A549 (cell line): ENCODE measurements at regions not wholly inside any gene's neighbourhood (a gene's known extent, or its start where the extent isn't known, plus 50 kb on each side); places are given as distances from the start of the nearest gene placed in this dataset.

ENCODE experiments used
- CEBPB ChIP-seq, 2 experiments: fragments of >200 bp in 1 of 2; sonication (Bioruptor Twin) in 1 of 2; formaldehyde crosslinking in 1 of 2; IDR thresholded peaks; 2 replicates each; pipeline ENCODE4 v1.6.1; 2012 to 2016
- EP300 ChIP-seq, 2 experiments: fragments of >200 bp; sonication (Bioruptor Twin); formaldehyde crosslinking; IDR thresholded peaks; 2 replicates in 1 of 2; 3 replicates in 1 of 2; pipeline ENCODE4 v1.6.1; 2016 to 2017
- GATA3 ChIP-seq: IDR thresholded peaks from 2 replicates; pipeline ENCODE4 v1.6.1; 2012; ENCODE audit warnings: borderline replicate concordance
- MYC ChIP-seq: IDR thresholded peaks from 2 replicates; pipeline ENCODE4 v1.6.1; 2012; ENCODE audit warnings: mild to moderate bottlenecking, inconsistent platforms, low read length, improper control_type of control experiment, borderline replicate concordance
- POLR2A ChIP-seq: IDR thresholded peaks from 2 replicates; pipeline ENCODE4 v1.6.1; 2012; ENCODE audit warnings: mild to moderate bottlenecking, low read length
- RAD21 ChIP-seq, 2 experiments: fragments of >200 bp in 1 of 2; sonication (Bioruptor Twin) in 1 of 2; formaldehyde crosslinking in 1 of 2; IDR thresholded peaks in 1 of 2; conservative IDR thresholded peaks in 1 of 2; 2 replicates in 1 of 2; 3 replicates in 1 of 2; pipeline ENCODE4 v1.6.1; 2012 to 2018; ENCODE audit warnings: inconsistent platforms in 1 of 2
- RFX5 ChIP-seq: fragments of 450-650 bp; IDR thresholded peaks from 2 replicates; pipeline ENCODE4 v1.7.1; 2014; ENCODE audit warnings: antibody characterized with exemption, mild to moderate bottlenecking, moderate library complexity
- SMC3 ChIP-seq: fragments of >200 bp; sonication (Bioruptor Twin); formaldehyde crosslinking; IDR thresholded peaks from 3 replicates; pipeline ENCODE4 v1.6.1; 2018; ENCODE audit warnings: inconsistent platforms
- SREBF2 ChIP-seq: fragments of 450-650 bp; IDR thresholded peaks from 2 replicates; pipeline ENCODE4 v1.6.1; 2014; ENCODE audit warnings: mild to moderate bottlenecking, moderate library complexity
- TF ChIP-seq, protein P1 (sequence below): fragments of >200 bp; sonication (Bioruptor Twin); formaldehyde crosslinking; IDR thresholded peaks from 3 replicates; pipeline ENCODE4 v1.5.1; 2016
- TF ChIP-seq, protein P2 (sequence below): fragments of 450-650 bp; IDR thresholded peaks from 2 replicates; pipeline ENCODE4 v1.6.1; 2014; ENCODE audit warnings: antibody characterized with exemption
- TF ChIP-seq, protein P3 (sequence below): fragments of 200-600 bp; sonication (generic); IDR thresholded peaks from 2 replicates; pipeline ENCODE4 v1.6.1; 2016; ENCODE audit warnings: antibody characterized with exemption, mild to moderate bottlenecking, moderate library complexity
- TF ChIP-seq, protein P4 (sequence below): IDR thresholded peaks from 2 replicates; pipeline ENCODE4 v1.6.1; 2012; ENCODE audit warnings: low read depth, borderline replicate concordance

DNA sequence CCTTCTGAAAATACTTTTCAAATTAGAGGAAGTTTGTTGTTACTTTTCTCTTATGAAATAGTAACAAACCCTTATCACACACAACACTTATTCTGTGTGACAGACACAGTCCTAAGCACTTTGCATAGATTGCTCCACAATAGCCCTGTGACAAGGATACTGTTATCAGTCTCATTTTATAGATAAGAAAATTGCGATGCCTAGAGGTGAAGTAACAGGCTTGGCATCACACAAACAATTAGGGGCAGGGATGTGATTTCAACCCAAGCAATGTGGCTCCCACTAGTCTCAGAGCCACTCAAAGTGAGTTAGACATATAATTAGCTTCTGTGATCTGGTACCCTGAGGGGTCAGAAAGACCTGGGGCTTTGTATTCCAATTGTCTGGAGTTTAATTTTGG, 339.9 kb downstream of the FBXO8 start:
- TF ChIP-seq, protein P1, sequence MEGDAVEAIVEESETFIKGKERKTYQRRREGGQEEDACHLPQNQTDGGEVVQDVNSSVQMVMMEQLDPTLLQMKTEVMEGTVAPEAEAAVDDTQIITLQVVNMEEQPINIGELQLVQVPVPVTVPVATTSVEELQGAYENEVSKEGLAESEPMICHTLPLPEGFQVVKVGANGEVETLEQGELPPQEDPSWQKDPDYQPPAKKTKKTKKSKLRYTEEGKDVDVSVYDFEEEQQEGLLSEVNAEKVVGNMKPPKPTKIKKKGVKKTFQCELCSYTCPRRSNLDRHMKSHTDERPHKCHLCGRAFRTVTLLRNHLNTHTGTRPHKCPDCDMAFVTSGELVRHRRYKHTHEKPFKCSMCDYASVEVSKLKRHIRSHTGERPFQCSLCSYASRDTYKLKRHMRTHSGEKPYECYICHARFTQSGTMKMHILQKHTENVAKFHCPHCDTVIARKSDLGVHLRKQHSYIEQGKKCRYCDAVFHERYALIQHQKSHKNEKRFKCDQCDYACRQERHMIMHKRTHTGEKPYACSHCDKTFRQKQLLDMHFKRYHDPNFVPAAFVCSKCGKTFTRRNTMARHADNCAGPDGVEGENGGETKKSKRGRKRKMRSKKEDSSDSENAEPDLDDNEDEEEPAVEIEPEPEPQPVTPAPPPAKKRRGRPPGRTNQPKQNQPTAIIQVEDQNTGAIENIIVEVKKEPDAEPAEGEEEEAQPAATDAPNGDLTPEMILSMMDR, result no peak
- TF ChIP-seq, protein P2, sequence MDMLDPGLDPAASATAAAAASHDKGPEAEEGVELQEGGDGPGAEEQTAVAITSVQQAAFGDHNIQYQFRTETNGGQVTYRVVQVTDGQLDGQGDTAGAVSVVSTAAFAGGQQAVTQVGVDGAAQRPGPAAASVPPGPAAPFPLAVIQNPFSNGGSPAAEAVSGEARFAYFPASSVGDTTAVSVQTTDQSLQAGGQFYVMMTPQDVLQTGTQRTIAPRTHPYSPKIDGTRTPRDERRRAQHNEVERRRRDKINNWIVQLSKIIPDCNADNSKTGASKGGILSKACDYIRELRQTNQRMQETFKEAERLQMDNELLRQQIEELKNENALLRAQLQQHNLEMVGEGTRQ, result no peak
- TF ChIP-seq, protein P3, sequence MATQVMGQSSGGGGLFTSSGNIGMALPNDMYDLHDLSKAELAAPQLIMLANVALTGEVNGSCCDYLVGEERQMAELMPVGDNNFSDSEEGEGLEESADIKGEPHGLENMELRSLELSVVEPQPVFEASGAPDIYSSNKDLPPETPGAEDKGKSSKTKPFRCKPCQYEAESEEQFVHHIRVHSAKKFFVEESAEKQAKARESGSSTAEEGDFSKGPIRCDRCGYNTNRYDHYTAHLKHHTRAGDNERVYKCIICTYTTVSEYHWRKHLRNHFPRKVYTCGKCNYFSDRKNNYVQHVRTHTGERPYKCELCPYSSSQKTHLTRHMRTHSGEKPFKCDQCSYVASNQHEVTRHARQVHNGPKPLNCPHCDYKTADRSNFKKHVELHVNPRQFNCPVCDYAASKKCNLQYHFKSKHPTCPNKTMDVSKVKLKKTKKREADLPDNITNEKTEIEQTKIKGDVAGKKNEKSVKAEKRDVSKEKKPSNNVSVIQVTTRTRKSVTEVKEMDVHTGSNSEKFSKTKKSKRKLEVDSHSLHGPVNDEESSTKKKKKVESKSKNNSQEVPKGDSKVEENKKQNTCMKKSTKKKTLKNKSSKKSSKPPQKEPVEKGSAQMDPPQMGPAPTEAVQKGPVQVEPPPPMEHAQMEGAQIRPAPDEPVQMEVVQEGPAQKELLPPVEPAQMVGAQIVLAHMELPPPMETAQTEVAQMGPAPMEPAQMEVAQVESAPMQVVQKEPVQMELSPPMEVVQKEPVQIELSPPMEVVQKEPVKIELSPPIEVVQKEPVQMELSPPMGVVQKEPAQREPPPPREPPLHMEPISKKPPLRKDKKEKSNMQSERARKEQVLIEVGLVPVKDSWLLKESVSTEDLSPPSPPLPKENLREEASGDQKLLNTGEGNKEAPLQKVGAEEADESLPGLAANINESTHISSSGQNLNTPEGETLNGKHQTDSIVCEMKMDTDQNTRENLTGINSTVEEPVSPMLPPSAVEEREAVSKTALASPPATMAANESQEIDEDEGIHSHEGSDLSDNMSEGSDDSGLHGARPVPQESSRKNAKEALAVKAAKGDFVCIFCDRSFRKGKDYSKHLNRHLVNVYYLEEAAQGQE, result no peak
- TF ChIP-seq RFX5 (no peak), MYC (no peak), CEBPB (IDR thresholded peaks at IDR 0.05) (no peak), EP300 (IDR thresholded peaks at IDR 0.05) (no peak), SMC3 (no peak), POLR2A (no peak), GATA3 (no peak), RAD21 (conservative IDR thresholded peaks at IDR 0.05 in 1 of 2, IDR thresholded peaks at IDR 0.05 in 1 of 2) (no peak), SREBF2 (no peak)
- TF ChIP-seq, protein P4, sequence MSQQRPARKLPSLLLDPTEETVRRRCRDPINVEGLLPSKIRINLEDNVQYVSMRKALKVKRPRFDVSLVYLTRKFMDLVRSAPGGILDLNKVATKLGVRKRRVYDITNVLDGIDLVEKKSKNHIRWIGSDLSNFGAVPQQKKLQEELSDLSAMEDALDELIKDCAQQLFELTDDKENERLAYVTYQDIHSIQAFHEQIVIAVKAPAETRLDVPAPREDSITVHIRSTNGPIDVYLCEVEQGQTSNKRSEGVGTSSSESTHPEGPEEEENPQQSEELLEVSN, result no peak
